H9 (cell line): ENCODE measurements at regions not wholly inside any gene's neighbourhood (a gene's known extent, or its start where the extent isn't known, plus 50 kb on each side); places are given as distances from the start of the nearest gene placed in this dataset.

Source experiments
- DNase-seq: peaks from one replicate; pipeline ENCODE4 v3.0.0-alpha.2; 2017
- H2AFZ ChIP-seq: one replicate; pipeline ENCODE4 v1.6.1; 2013; ENCODE audit warnings: mild to moderate bottlenecking, low read length, control low read depth, moderate library complexity
- H2AK5ac ChIP-seq: 2 replicates; pipeline ENCODE4 v1.6.1; 2013; ENCODE audit warnings: low read length, control low read depth, mixed read lengths; ENCODE audit not compliant: insufficient read length
- H2BK120ac ChIP-seq: one replicate; pipeline ENCODE4 v1.6.1; 2013; ENCODE audit warnings: low read depth, mild to moderate bottlenecking, low read length, control low read depth, inconsistent platforms; ENCODE audit not compliant: poor library complexity, severe bottlenecking
- H2BK12ac ChIP-seq: 2 replicates; pipeline ENCODE4 v1.6.1; 2013; ENCODE audit warnings: low read length, control low read depth, mixed read lengths, low read depth; ENCODE audit not compliant: insufficient read length
- H2BK15ac ChIP-seq: 2 replicates; pipeline ENCODE4 v1.6.1; 2013; ENCODE audit warnings: low read depth, low read length, control low read depth
- H2BK20ac ChIP-seq: one replicate; pipeline ENCODE4 v1.6.1; 2013; ENCODE audit warnings: low read depth, mild to moderate bottlenecking, low read length, control low read depth, inconsistent platforms; ENCODE audit not compliant: poor library complexity, severe bottlenecking
- H2BK5ac ChIP-seq: 2 replicates; pipeline ENCODE4 v1.6.1; 2013; ENCODE audit warnings: low read length, control low read depth, mixed read lengths; ENCODE audit not compliant: insufficient read length
- H3K14ac ChIP-seq: 2 replicates; pipeline ENCODE4 v1.6.1; 2013; ENCODE audit warnings: low read length, control low read depth; ENCODE audit not compliant: insufficient read depth
- H3K18ac ChIP-seq: 2 replicates; pipeline ENCODE4 v1.6.1; 2013; ENCODE audit warnings: low read depth, mild to moderate bottlenecking, mixed read lengths, low read length, control low read depth; ENCODE audit not compliant: insufficient read length
- H3K23ac ChIP-seq: 2 replicates; pipeline ENCODE4 v1.6.1; 2013; ENCODE audit warnings: low read length, control low read depth, mixed read lengths, low read depth; ENCODE audit not compliant: insufficient read length
- H3K23me2 ChIP-seq: 2 replicates; pipeline ENCODE4 v1.6.1; 2013; ENCODE audit warnings: low read depth, mild to moderate bottlenecking, mixed read lengths, low read length, control low read depth; ENCODE audit not compliant: insufficient read length, poor library complexity, severe bottlenecking
- H3K27ac ChIP-seq: 2 replicates; pipeline ENCODE4 v1.5.1; 2013; ENCODE audit warnings: low read length, control low read depth, mixed read lengths, low read depth; ENCODE audit not compliant: insufficient read length
- H3K27me3 ChIP-seq: 2 replicates; pipeline ENCODE4 v1.6.1; 2013; ENCODE audit warnings: low read length, control low read depth, inconsistent platforms; ENCODE audit not compliant: insufficient read depth
- H3K4ac ChIP-seq: 2 replicates; pipeline ENCODE4 v1.6.1; 2013; ENCODE audit warnings: low read depth, mild to moderate bottlenecking, control low read depth, inconsistent platforms, low read length, moderate library complexity
- H3K4me1 ChIP-seq: 2 replicates; pipeline ENCODE4 v1.6.1; 2013; ENCODE audit warnings: low read length, control low read depth, inconsistent platforms; ENCODE audit not compliant: insufficient read depth
- H3K4me2 ChIP-seq: 2 replicates; pipeline ENCODE4 v1.6.1; 2013; ENCODE audit warnings: low read length, control low read depth, mixed read lengths; ENCODE audit not compliant: insufficient read length, insufficient read depth
- H3K56ac ChIP-seq: 2 replicates; pipeline ENCODE4 v1.6.1; 2013; ENCODE audit warnings: low read depth, mild to moderate bottlenecking, mixed read lengths, low read length, control low read depth; ENCODE audit not compliant: insufficient read length
- H3K79me1 ChIP-seq: 2 replicates; pipeline ENCODE4 v1.6.1; 2013; ENCODE audit warnings: low read depth, mild to moderate bottlenecking, moderate library complexity, low read length, control low read depth, inconsistent platforms; ENCODE audit not compliant: insufficient read depth, poor library complexity, severe bottlenecking
- H3K79me2 ChIP-seq: 2 replicates; pipeline ENCODE4 v1.6.1; 2013; ENCODE audit warnings: low read length, control low read depth, inconsistent platforms; ENCODE audit not compliant: insufficient read depth
- H3K9ac ChIP-seq: 2 replicates; pipeline ENCODE4 v1.6.1; 2013; ENCODE audit warnings: low read length, control low read depth, mixed read lengths; ENCODE audit not compliant: insufficient read length; ENCODE audit errors: extremely low read depth
- H3K9me3 ChIP-seq: one replicate; pipeline ENCODE4 v1.6.1; 2013; ENCODE audit warnings: low read depth, low read length, inconsistent platforms; ENCODE audit not compliant: control insufficient read depth
- H3T11ph ChIP-seq: one replicate; pipeline ENCODE4 v1.6.1; 2013; ENCODE audit warnings: mild to moderate bottlenecking, low read length, control low read depth, inconsistent platforms
- H4K20me1 ChIP-seq: one replicate; pipeline ENCODE4 v1.6.1; 2013; ENCODE audit not compliant: control insufficient read depth, insufficient read length, insufficient read depth
- H4K5ac ChIP-seq: 2 replicates; pipeline ENCODE4 v1.6.1; 2013; ENCODE audit warnings: low read depth, mild to moderate bottlenecking, mixed read lengths, low read length, control low read depth; ENCODE audit not compliant: insufficient read length
- H4K8ac ChIP-seq: replicated peaks from 2 replicates; pipeline ENCODE4 v1.6.1; 2013; ENCODE audit warnings: low read length, control low read depth, mixed read lengths, low read depth; ENCODE audit not compliant: insufficient read length
- H4K91ac ChIP-seq: 2 replicates; pipeline ENCODE4 v1.6.1; 2013; ENCODE audit warnings: low read depth, mild to moderate bottlenecking, moderate library complexity, mixed read lengths, low read length, control low read depth; ENCODE audit not compliant: insufficient read length
- H3K27ac Mint-ChIP-seq, 3 experiments: 2 replicates in 2 of 3; 3 replicates in 1 of 3; pipeline ENCODE4 v1.8.0; 2020 to 2021; ENCODE audit warnings: mixed read lengths in 3 of 3, mild to moderate bottlenecking in 1 of 3, moderate library complexity in 1 of 3
- H3K27me3 Mint-ChIP-seq: 2 replicates; pipeline ENCODE4 v1.8.0; 2021; ENCODE audit warnings: low read depth, mild to moderate bottlenecking, moderate library complexity, mixed read lengths
- H3K36me3 Mint-ChIP-seq, 3 experiments: 2 replicates in 2 of 3; 3 replicates in 1 of 3; pipeline ENCODE4 v1.8.0; 2020 to 2021; ENCODE audit warnings: low read depth in 3 of 3, mixed read lengths in 3 of 3; ENCODE audit not compliant: insufficient read depth in 1 of 3
- H3K4me1 Mint-ChIP-seq, 2 experiments: 2 replicates each; pipeline ENCODE4 v1.8.0; 2020; ENCODE audit warnings: mixed read lengths in 2 of 2
- H3K4me3 Mint-ChIP-seq, 2 experiments: 2 replicates in 1 of 2; 3 replicates in 1 of 2; pipeline ENCODE4 v1.8.0; 2020 to 2021; ENCODE audit warnings: mild to moderate bottlenecking in 2 of 2, mixed read lengths in 2 of 2, moderate library complexity in 1 of 2
- H3K9me3 Mint-ChIP-seq, 2 experiments: 2 replicates in 1 of 2; 3 replicates in 1 of 2; pipeline ENCODE4 v1.8.0; 2020; ENCODE audit warnings: mild to moderate bottlenecking in 2 of 2, mixed read lengths in 2 of 2, moderate library complexity in 1 of 2
- CTCF ChIP-seq: fragments of 200-600 bp; sonication (generic); conservative IDR thresholded peaks from 3 replicates; pipeline ENCODE4 v1.8.0; 2021; ENCODE audit warnings: antibody characterized with exemption, mild to moderate bottlenecking
- WGBS: extraction: QIAGEN DNeasy Blood & Tissue Kit; methylation state at CpG from one replicate; pipeline ENCODE4 v1.1.7; 2013; ENCODE audit warnings: missing lambda C conversion rate, low lambda C conversion rate, mixed read lengths; ENCODE audit not compliant: insufficient read length; ENCODE audit errors: extremely low coverage; 5-methylcytosine and 5-hydroxymethylcytosine counted together

- no peak overlapping the region for H2BK12ac ChIP-seq
- H3K4ac ChIP-seq, result no peak overlapping the region
- no peaks in the 10 kb centered on the region for H3K27me3 Mint-ChIP-seq
- no CpG with 5 or more reads among the region's 1 CpG for WGBS
- DNase-seq, result no peak
- H3K56ac ChIP-seq, result no peak overlapping the region
- no peak overlapping the region for H2AFZ ChIP-seq
- H3K23me2 ChIP-seq, result no peaks in the 10 kb centered on the region
- H3K27ac Mint-ChIP-seq, result no peak overlapping the region
- no peak overlapping the region for H3K23ac ChIP-seq
- H4K20me1 ChIP-seq, result no peaks in the 10 kb centered on the region
- no peak overlapping the region for H3K18ac ChIP-seq
- H3K79me1 ChIP-seq, result no peaks in the 10 kb centered on the region
- H3K4me1 Mint-ChIP-seq, result peaks cover 10 to 11% of the 10 kb centered on the region in 2 experiments; a peak in 3 of 4 replicates
- no peaks in the 10 kb centered on the region for H3K9me3 ChIP-seq
- no peak overlapping the region for H4K8ac ChIP-seq
- no peak for TF ChIP-seq CTCF
- H3K27me3 ChIP-seq, result no peaks in the 10 kb centered on the region
- H3K4me2 ChIP-seq, result no peak overlapping the region
- H2BK15ac ChIP-seq, result no peak overlapping the region
- H4K5ac ChIP-seq, result no peak overlapping the region
- H3K79me2 ChIP-seq, result no peaks in the 10 kb centered on the region
- no peak overlapping the region for H3K9ac ChIP-seq
- H3K9me3 Mint-ChIP-seq, result no peaks in the 10 kb centered on the region
- no peaks in the 10 kb centered on the region for H3K36me3 Mint-ChIP-seq
- H2BK120ac ChIP-seq, result no peak overlapping the region
- H4K91ac ChIP-seq, result no peak overlapping the region
- H3K27ac ChIP-seq, result no peak overlapping the region
- H3K14ac ChIP-seq, result no peak overlapping the region
- H2BK5ac ChIP-seq, result no peak overlapping the region
- H2BK20ac ChIP-seq, result no peak overlapping the region
- H3T11ph ChIP-seq, result no peak overlapping the region
- no peaks in the 10 kb centered on the region for H3K4me1 ChIP-seq
- H3K4me3 Mint-ChIP-seq, result no peak overlapping the region
- H2AK5ac ChIP-seq, result no peak overlapping the region
These were observed 649.5 kb upstream of the ADGRL2 start for GRCh38 chr1:81151206-81151605.
